Transverse colon (tissue), 4 donors: ENCODE measurements at regions not wholly inside any gene's neighbourhood (a gene's known extent, or its start where the extent isn't known, plus 50 kb on each side); places are given as distances from the start of the nearest gene placed in this dataset.

ENCODE experiments used
- DNase-seq: peaks from one replicate; pipeline ENCODE4 v3.0.0-alpha.2; 2019
- H3K27ac ChIP-seq, 4 donors: fragments of 200-600 bp; sonication (generic); 2 replicates each; pipeline ENCODE4 v1.5.1; 2016 to 2018; ENCODE audit warnings: inconsistent platforms in 4 of 4
- H3K27me3 ChIP-seq: fragments of 200-600 bp; sonication (generic); 2 replicates; pipeline ENCODE4 v1.5.1; 2017; ENCODE audit warnings: inconsistent platforms
- H3K36me3 ChIP-seq, 4 donors: fragments of 200-600 bp; sonication (generic); 2 replicates each; pipeline ENCODE4 v1.5.1; 2017 to 2019; ENCODE audit warnings: inconsistent platforms in 4 of 4
- H3K4me1 ChIP-seq, 4 donors: fragments of 200-600 bp; sonication (generic); 2 replicates each; pipeline ENCODE4 v1.5.1; 2017 to 2020; ENCODE audit warnings: inconsistent platforms in 4 of 4
- H3K4me3 ChIP-seq, 4 donors: fragments of 200-600 bp; sonication (generic); 1 replicate in 1 of 4; 2 replicates in 3 of 4; pipeline versions ENCODE4 v1.5.1 to v1.6.1; 2017 to 2019; ENCODE audit warnings: inconsistent platforms in 4 of 4
- H3K9me3 ChIP-seq, 2 donors: fragments of 200-600 bp; sonication (generic); 2 replicates each; pipeline ENCODE4 v1.5.1; 2017 to 2019; ENCODE audit warnings: inconsistent platforms in 2 of 2
- CTCF ChIP-seq, 5 experiments: fragments of 200-600 bp in 3 of 5; fragments of 450-650 bp in 2 of 5; sonication (generic) in 3 of 5; IDR thresholded peaks; 1 replicate in 2 of 5; 2 replicates in 3 of 5; pipeline ENCODE4 v1.5.1; 2016 to 2017; ENCODE audit warnings: antibody characterized with exemption in 5 of 5, inconsistent platforms in 3 of 5, mild to moderate bottlenecking in 2 of 5, moderate library complexity in 1 of 5
- EP300 ChIP-seq: sonication (generic); formaldehyde crosslinking; IDR thresholded peaks from one replicate; pipeline ENCODE4 v1.6.1; 2017; ENCODE audit warnings: antibody characterized with exemption, low read depth
- POLR2A ChIP-seq: fragments of 450-650 bp; IDR thresholded peaks from one replicate; pipeline ENCODE4 v1.6.1; 2016; ENCODE audit warnings: antibody characterized with exemption, mild to moderate bottlenecking, moderate library complexity
- POLR2AphosphoS5 ChIP-seq, 3 donors: sonication (generic); formaldehyde crosslinking; IDR thresholded peaks; one replicate each; pipeline ENCODE4 v1.6.1; 2016; ENCODE audit warnings: antibody characterized with exemption in 3 of 3
- WGBS, 2 donors: methylation state at CpG; one replicate each; pipeline ENCODE4 v1.1.5; 2018; ENCODE audit warnings: low coverage in 1 of 2; 5-methylcytosine and 5-hydroxymethylcytosine counted together
- in situ Hi-C, 4 donors: fragments of 200-750 bp; cut with MboI; loops; one replicate each; pipeline versions ENCODE4 v1.15.0 to v1.15.1; 2017; ENCODE audit warnings: low sequenced_read_pairs in 3 of 4, low pct_ligation_motif_present in 1 of 4, low pct_unique_long_range_greater_than_20kb in 1 of 4
- intact Hi-C: fragments of 100-400 bp; cut with DNase I; formaldehyde crosslinking; loops from one replicate; pipeline ENCODE4 v1.15.1; 2023; ENCODE audit warnings: low total_unique reads

- no peak overlapping the region for H3K27ac ChIP-seq
- H3K4me3 ChIP-seq, result no peak overlapping the region
- intact Hi-C loops, result no loop called here
- no peak for DNase-seq
- H3K4me1 ChIP-seq, result no peaks in the 10 kb centered on the region
- no peaks in the 10 kb centered on the region for H3K27me3 ChIP-seq
- H3K36me3 ChIP-seq, result no peaks in the 10 kb centered on the region
- H3K9me3 ChIP-seq, result no peaks in the 10 kb centered on the region
- in situ Hi-C loops, result no loop called here
- WGBS, 2 donors, result 48 to 75% methylated on average over 1 of the region's 1 CpG
- TF ChIP-seq POLR2AphosphoS5 (IDR thresholded peaks at IDR 0.05), result no peak
- TF ChIP-seq CTCF (IDR thresholded peaks at IDR 0.05), result no peak
- no peak for TF ChIP-seq EP300
- no peak for TF ChIP-seq POLR2A
These were observed 574.4 kb upstream of the SLC10A2 start for GRCh38 chr13:103640606-103641005.

- intact Hi-C loops, result no loop called here
- H3K36me3 ChIP-seq, result no peaks in the 10 kb centered on the region
- DNase-seq, result no peak
- in situ Hi-C loops, result no loop called here
- no peak overlapping the region for H3K27ac ChIP-seq
- H3K4me3 ChIP-seq, result no peak overlapping the region
- 9 to 16% methylated on average over 3 of the region's 3 CpGs for WGBS, 2 donors
- no peaks in the 10 kb centered on the region for H3K27me3 ChIP-seq
- TF ChIP-seq CTCF (IDR thresholded peaks at IDR 0.05) (no peak), EP300 (no peak), POLR2A (no peak), POLR2AphosphoS5 (IDR thresholded peaks at IDR 0.05) (no peak)
- no peaks in the 10 kb centered on the region for H3K4me1 ChIP-seq
- no peaks in the 10 kb centered on the region for H3K9me3 ChIP-seq
These were observed 573.1 kb upstream of the SLC10A2 start for GRCh38 chr13:103639326-103639725.

GRCh38 chr13:103638706-103639105, 572.5 kb upstream of the SLC10A2 start:
- in situ Hi-C loops, result no loop called here
- 54 to 67% methylated on average over 2 of the region's 2 CpGs for WGBS, 2 donors
- H3K9me3 ChIP-seq, result no peaks in the 10 kb centered on the region

GRCh38 chr13:103634066-103634465, 567.8 kb upstream of the SLC10A2 start:
- H3K4me1 ChIP-seq, result no peaks in the 10 kb centered on the region
- WGBS, 2 donors, result 84% methylated on average over 2 of the region's 2 CpGs; no CpG with 5 or more reads in 1 of the 2 donors

More at GRCh38 chr13:103638706-103639105, 572.5 kb upstream of the SLC10A2 start:
- no peak for DNase-seq
- intact Hi-C loops, result no loop called here
- TF ChIP-seq POLR2A (no peak), CTCF (IDR thresholded peaks at IDR 0.05) (no peak), POLR2AphosphoS5 (IDR thresholded peaks at IDR 0.05) (no peak), EP300 (no peak)
- Histone ChIP-seq H3K27ac (no peak overlapping the region), H3K4me3 (no peak overlapping the region), H3K27me3 (no peaks in the 10 kb centered on the region), H3K36me3 (no peaks in the 10 kb centered on the region), H3K4me1 (no peaks in the 10 kb centered on the region)

More at GRCh38 chr13:103634066-103634465, 567.8 kb upstream of the SLC10A2 start:
- no peaks in the 10 kb centered on the region for H3K9me3 ChIP-seq
- no peak overlapping the region for H3K27ac ChIP-seq
- H3K4me3 ChIP-seq, result no peak overlapping the region
- no peaks in the 10 kb centered on the region for H3K27me3 ChIP-seq
- H3K36me3 ChIP-seq, result no peaks in the 10 kb centered on the region
- in situ Hi-C loops, result no loop called here
- no peak for DNase-seq
- TF ChIP-seq POLR2AphosphoS5 (IDR thresholded peaks at IDR 0.05) (no peak), CTCF (IDR thresholded peaks at IDR 0.05) (no peak), EP300 (no peak), POLR2A (no peak)
- intact Hi-C loops, result no loop called here
